ENCODE measurements at regions not wholly inside any gene's neighbourhood (a gene's known extent, or its start where the extent isn't known, plus 50 kb on each side); places are given as distances from the start of the nearest gene placed in this dataset.

DNA sequence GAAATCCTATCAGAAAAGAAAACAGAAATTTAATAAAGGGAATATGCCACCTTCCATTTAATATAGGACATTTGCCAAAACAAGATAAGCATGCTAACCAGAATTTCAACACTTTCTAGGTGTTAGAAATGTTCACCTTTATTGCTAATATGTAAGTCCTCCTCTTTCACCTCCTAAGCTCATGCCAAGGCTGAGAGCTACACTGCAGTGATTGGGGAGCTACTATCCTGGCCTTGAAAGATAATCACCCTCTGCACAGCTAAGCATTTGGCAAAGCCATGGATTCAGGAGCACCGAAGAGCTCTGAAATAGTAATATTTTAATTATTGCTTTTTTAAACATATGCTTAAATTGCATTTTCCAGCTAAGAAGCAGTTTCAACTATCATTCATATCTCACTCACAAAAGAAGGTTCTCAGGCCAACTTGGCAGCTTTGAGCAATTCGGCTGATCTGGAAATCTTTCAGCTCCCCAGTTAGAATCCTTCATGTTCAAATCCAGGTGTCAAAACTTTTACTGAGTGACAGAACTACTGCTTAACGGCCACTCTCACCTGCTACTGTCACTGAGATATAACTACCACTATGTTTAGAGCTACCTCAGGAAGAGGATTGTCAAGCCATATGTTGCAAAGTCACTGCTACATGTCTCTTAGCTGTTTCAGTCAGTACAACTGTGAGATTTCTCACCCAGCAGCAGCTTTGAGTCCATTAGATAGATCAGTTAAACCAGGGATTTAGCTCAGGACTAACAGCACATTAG, 302.0 kb downstream of the NFIB start:
- no TSS peak for BruUV-seq (replicated peaks)
- Histone ChIP-seq H4K20me1 (ENCODE audit: insufficient read depth, low read length) (no peaks in the 10 kb centered on the region), H3K4me1 (ENCODE audit: insufficient read depth, low read length, poor library complexity, severe bottlenecking) (no peaks in the 10 kb centered on the region), H3K9me3 (ENCODE audit: low read length) (no peaks in the 10 kb centered on the region), H3K4me2 (ENCODE audit: low read length) (no peak overlapping the region), H2AFZ (ENCODE audit: low read length) (no peak overlapping the region), H3K9me2 (ENCODE audit: insufficient read depth, low read length) (no peaks in the 10 kb centered on the region), H3K79me2 (ENCODE audit: insufficient read depth, low read depth, low read length) (no peaks in the 10 kb centered on the region), H3K36me3 (ENCODE audit: insufficient read depth, low read length) (no peaks in the 10 kb centered on the region), H3K27ac (ENCODE audit: low read depth, low read length, poor library complexity, severe bottlenecking) (no peak overlapping the region), H3K4me3 (ENCODE audit: low read depth, low read length, poor library complexity, severe bottlenecking) (no peak overlapping the region)
- ChIA-PET POLR2A (interaction anchor here (0.7 to 1.2 kb wide), 5 partner anchors 9 to 247 kb away, joined by 3 to 4 read pairs (median 3); no protein-coding TSS in a partner anchor), CTCF (ENCODE audit: unreplicated experiment) (no interaction called here)
- no peak for DNase-seq (ENCODE audit: low spot score)
- TF ChIP-seq, protein P1, sequence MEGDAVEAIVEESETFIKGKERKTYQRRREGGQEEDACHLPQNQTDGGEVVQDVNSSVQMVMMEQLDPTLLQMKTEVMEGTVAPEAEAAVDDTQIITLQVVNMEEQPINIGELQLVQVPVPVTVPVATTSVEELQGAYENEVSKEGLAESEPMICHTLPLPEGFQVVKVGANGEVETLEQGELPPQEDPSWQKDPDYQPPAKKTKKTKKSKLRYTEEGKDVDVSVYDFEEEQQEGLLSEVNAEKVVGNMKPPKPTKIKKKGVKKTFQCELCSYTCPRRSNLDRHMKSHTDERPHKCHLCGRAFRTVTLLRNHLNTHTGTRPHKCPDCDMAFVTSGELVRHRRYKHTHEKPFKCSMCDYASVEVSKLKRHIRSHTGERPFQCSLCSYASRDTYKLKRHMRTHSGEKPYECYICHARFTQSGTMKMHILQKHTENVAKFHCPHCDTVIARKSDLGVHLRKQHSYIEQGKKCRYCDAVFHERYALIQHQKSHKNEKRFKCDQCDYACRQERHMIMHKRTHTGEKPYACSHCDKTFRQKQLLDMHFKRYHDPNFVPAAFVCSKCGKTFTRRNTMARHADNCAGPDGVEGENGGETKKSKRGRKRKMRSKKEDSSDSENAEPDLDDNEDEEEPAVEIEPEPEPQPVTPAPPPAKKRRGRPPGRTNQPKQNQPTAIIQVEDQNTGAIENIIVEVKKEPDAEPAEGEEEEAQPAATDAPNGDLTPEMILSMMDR (conservative IDR thresholded peaks at IDR 0.05; ENCODE audit: low read length), result no peak
- TF ChIP-seq EZH2phosphoT487 (IDR thresholded peaks at IDR 0.05; ENCODE audit: borderline replicate concordance, low read depth, low read length), result no peak
- intact Hi-C loops (cut with micrococcal nuclease; ENCODE audit: unreplicated experiment), result no loop called here

DNA sequence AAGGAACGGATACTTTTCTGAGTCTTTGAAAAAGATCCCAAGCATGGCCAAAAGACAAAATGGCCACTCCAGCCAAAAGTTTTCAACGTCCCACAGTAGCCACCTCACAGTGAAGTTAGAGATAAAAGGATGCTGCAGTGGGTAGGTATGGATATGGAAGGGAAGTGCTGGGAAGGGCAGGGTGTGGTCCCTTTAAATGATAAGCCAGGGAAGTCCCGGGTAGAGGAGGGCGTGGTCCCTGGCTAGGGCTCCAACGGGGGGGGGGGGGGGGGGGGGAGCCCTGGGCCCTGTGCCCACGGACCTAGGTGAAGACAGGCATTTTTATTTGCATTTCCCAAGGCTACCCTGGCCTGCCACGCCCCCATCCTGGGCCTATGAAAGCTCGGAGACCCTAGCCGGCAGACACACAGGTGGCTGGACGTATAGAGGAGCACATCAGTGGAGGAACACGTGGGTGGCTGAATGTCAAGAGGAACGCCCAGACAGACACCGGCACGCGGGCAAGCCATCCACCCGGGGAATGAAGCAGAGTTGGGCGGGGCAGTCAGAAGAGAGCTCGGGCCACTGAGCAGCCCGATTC, 306.7 kb downstream of the NFIB start:
- intact Hi-C loops (cut with micrococcal nuclease; ENCODE audit: unreplicated experiment), result no loop called here
- TF ChIP-seq EZH2phosphoT487 (IDR thresholded peaks at IDR 0.05; ENCODE audit: borderline replicate concordance, low read depth, low read length), result no peak
- TF ChIP-seq, protein P1 (conservative IDR thresholded peaks at IDR 0.05; ENCODE audit: low read length), result no peak
- H4K20me1 ChIP-seq (ENCODE audit: insufficient read depth, low read length), result no peaks in the 10 kb centered on the region

More for the DNA sequence above, 306.7 kb downstream of the NFIB start:
- POLR2A ChIA-PET, result interaction anchor here (0.6 kb wide), 1 partner anchor 9 kb away, joined by 4 read pairs; no protein-coding TSS in a partner anchor
- no peak for DNase-seq (ENCODE audit: low spot score)
- CTCF ChIA-PET (ENCODE audit: unreplicated experiment), result no interaction called here
- Histone ChIP-seq H3K9me2 (ENCODE audit: insufficient read depth, low read length) (no peaks in the 10 kb centered on the region), H3K9me3 (ENCODE audit: low read length) (no peaks in the 10 kb centered on the region), H3K27ac (ENCODE audit: low read depth, low read length, poor library complexity, severe bottlenecking) (no peak overlapping the region), H3K79me2 (ENCODE audit: insufficient read depth, low read depth, low read length) (no peaks in the 10 kb centered on the region), H3K36me3 (ENCODE audit: insufficient read depth, low read length) (no peaks in the 10 kb centered on the region), H2AFZ (ENCODE audit: low read length) (no peak overlapping the region), H3K4me3 (ENCODE audit: low read depth, low read length, poor library complexity, severe bottlenecking) (no peak overlapping the region), H3K4me2 (ENCODE audit: low read length) (no peak overlapping the region), H3K4me1 (ENCODE audit: insufficient read depth, low read length, poor library complexity, severe bottlenecking) (no peaks in the 10 kb centered on the region)
- no TSS peak for BruUV-seq (replicated peaks)

Measured in OCI-LY7 (cell line).